ENCODE measurements at regions not wholly inside any gene's neighbourhood (a gene's known extent, or its start where the extent isn't known, plus 50 kb on each side); places are given as distances from the start of the nearest gene placed in this dataset.

DNA sequence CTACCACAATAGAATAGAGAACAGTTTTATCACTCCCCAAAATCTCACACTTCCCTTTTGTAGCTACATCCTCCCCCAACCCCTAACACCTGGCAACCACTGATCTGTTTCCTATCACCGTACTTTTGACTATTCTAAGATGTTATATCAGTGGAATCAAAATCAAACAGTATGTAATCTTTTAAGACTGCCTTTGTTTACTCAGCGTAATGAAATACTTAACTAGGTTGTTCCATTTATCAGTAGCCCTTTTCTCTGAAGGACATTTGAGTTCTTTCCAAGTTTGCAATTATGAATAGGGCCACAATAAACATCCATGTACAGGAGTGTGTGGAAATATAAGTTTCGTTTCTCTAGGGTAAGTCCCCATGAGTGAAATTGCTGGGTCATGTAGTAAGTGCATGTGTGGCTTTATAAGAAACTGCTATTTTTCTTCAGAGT is 372.3 kb downstream of the SV2B start:
- no peak for FAIRE-seq
- Histone ChIP-seq H3K9ac (ENCODE audit: control insufficient read depth, insufficient read depth, low read length) (no peak overlapping the region), H3K4me2 (ENCODE audit: control insufficient read depth, insufficient read depth) (no peak overlapping the region), H4K20me1 (ENCODE audit: control insufficient read depth, insufficient read depth) (no peaks in the 10 kb centered on the region), H3K9me3 (replicated peaks; ENCODE audit: control insufficient read depth, insufficient read depth, low read length) (no peaks in the 10 kb centered on the region), H3K4me1 (ENCODE audit: control insufficient read depth, insufficient read depth, low read length) (no peaks in the 10 kb centered on the region), H3K27ac (ENCODE audit: control insufficient read depth, insufficient read depth) (no peak overlapping the region), H3K36me3 (ENCODE audit: control insufficient read depth in 2 of 2, insufficient read depth in 2 of 2, low read length in 1 of 2) (no peaks in the 10 kb centered on the region), H3K27me3 (replicated peaks in 1 of 2; ENCODE audit: control insufficient read depth in 2 of 2, insufficient read depth in 2 of 2, low read length in 1 of 2) (no peaks in the 10 kb centered on the region), H2AFZ (ENCODE audit: control insufficient read depth, low read depth, low read length) (no peak overlapping the region), H3K4me3 (no peak overlapping the region), H3K79me2 (ENCODE audit: control insufficient read depth, insufficient read depth, low read length) (no peaks in the 10 kb centered on the region)
- peak; percentile 61 for ATAC-seq
- no TSS peak for BruUV-seq (replicated peaks)
- in situ Hi-C loops (cut with MboI) (no loop called here), intact Hi-C loops (cut with micrococcal nuclease; ENCODE audit: unreplicated experiment) (no loop called here)
- TF ChIP-seq SIX5 (IDR thresholded peaks at IDR 0.05; ENCODE audit: low read depth, low read length, severe bottlenecking) (no peak), POLR2AphosphoS5 (IDR thresholded peaks at IDR 0.05; ENCODE audit: low read length) (no peak), EED (IDR thresholded peaks at IDR 0.05; ENCODE audit: low read depth) (no peak)
- WGBS (ENCODE audit: insufficient coverage, insufficient replicate concordance, low lambda C conversion rate, missing lambda C conversion rate): 3% methylated on average over 3 of the region's 3 CpGs
- ChIA-PET POLR2A (no interaction called here), RAD21 (ENCODE audit: unreplicated experiment) (no interaction called here), CTCF (interaction anchor here (0.5 kb wide), 1 partner anchor 17 kb away, joined by 3 read pairs; no protein-coding TSS in a partner anchor), SMC1A (ENCODE audit: uncharacterized antibody, unreplicated experiment) (no interaction called here)
- DNase-seq (ENCODE audit: low read depth, low spot score): no peak

DNA sequence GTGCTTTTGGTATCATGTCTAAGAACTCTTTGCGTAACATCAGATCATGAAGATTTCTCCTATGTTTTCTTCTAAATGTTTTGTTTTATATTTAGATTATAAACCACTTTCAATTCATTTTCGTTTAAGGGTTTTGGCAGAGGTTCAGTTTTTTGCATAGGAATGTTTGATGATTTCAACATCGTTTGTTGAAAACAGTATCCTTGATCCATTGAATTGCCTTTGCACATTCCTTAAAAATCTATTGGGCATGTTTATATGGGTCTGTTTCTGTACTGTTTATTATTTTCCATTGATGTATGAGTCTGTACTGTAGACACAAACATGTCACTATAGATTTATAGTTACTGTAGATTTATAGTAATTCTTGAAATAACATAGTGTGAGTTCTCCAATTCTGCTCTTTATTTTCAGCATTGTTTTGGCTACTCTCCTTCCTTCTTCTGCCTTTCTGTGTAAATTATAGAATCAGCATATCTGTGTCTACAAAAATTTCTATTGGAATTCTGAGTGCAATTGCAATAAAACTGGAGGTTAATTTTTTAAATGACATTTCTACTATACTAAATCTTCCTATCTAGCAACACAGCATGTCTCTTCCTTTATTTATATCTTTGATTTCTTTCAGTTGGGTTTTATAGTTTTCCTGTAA is 374.0 kb downstream of the SV2B start:
- H3K79me2 ChIP-seq (ENCODE audit: control insufficient read depth, insufficient read depth, low read length): no peaks in the 10 kb centered on the region
- no peaks in the 10 kb centered on the region for H3K27me3 ChIP-seq (replicated peaks in 1 of 2; ENCODE audit: control insufficient read depth in 2 of 2, insufficient read depth in 2 of 2, low read length in 1 of 2)
- CTCF ChIA-PET: no interaction called here
- FAIRE-seq (no peak), ATAC-seq (no peak), DNase-seq (ENCODE audit: low read depth, low spot score) (no peak)
- WGBS (ENCODE audit: insufficient coverage, insufficient replicate concordance, low lambda C conversion rate, missing lambda C conversion rate): 32% methylated on average over 3 of the region's 3 CpGs
- H3K36me3 ChIP-seq (ENCODE audit: control insufficient read depth in 2 of 2, insufficient read depth in 2 of 2, low read length in 1 of 2): no peaks in the 10 kb centered on the region
- RAD21 ChIA-PET (ENCODE audit: unreplicated experiment): no interaction called here
- no peak overlapping the region for H2AFZ ChIP-seq (ENCODE audit: control insufficient read depth, low read depth, low read length)
- SMC1A ChIA-PET (ENCODE audit: uncharacterized antibody, unreplicated experiment): no interaction called here
- no peak overlapping the region for H3K4me2 ChIP-seq (ENCODE audit: control insufficient read depth, insufficient read depth)
- POLR2A ChIA-PET: no interaction called here
- no peaks in the 10 kb centered on the region for H3K4me1 ChIP-seq (ENCODE audit: control insufficient read depth, insufficient read depth, low read length)
- no peak overlapping the region for H3K9ac ChIP-seq (ENCODE audit: control insufficient read depth, insufficient read depth, low read length)
- in situ Hi-C loops (cut with MboI): no loop called here
- H3K9me3 ChIP-seq (replicated peaks; ENCODE audit: control insufficient read depth, insufficient read depth, low read length): no peaks in the 10 kb centered on the region
- H3K27ac ChIP-seq (ENCODE audit: control insufficient read depth, insufficient read depth): no peak overlapping the region
- intact Hi-C loops (cut with micrococcal nuclease; ENCODE audit: unreplicated experiment): no loop called here
- no peaks in the 10 kb centered on the region for H4K20me1 ChIP-seq (ENCODE audit: control insufficient read depth, insufficient read depth)
- no TSS peak for BruUV-seq (replicated peaks)
- TF ChIP-seq SIX5 (IDR thresholded peaks at IDR 0.05; ENCODE audit: low read depth, low read length, severe bottlenecking) (no peak), TCF12 (IDR thresholded peaks at IDR 0.05; ENCODE audit: low read depth, low read length) (no peak), CBFB (IDR thresholded peaks at IDR 0.05; ENCODE audit: low read depth) (no peak), SUPT20H (IDR thresholded peaks at IDR 0.05; ENCODE audit: borderline replicate concordance, control insufficient read depth, low read depth, low read length) (no peak), RAD51 (IDR thresholded peaks at IDR 0.05) (no peak), POLR2AphosphoS2 (IDR thresholded peaks at IDR 0.05; ENCODE audit: low read depth, low read length) (no peak)
- H3K4me3 ChIP-seq: no peak overlapping the region
